Neutrophil (primary cell): ENCODE measurements at regions not wholly inside any gene's neighbourhood (a gene's known extent, or its start where the extent isn't known, plus 50 kb on each side); places are given as distances from the start of the nearest gene placed in this dataset.

Source experiments
- H3K27ac ChIP-seq: fragments of 200-600 bp; sonication (generic); 2 replicates; pipeline ENCODE4 v1.5.1; 2016; ENCODE audit warnings: mild to moderate bottlenecking, moderate library complexity
- H3K27me3 ChIP-seq: fragments of 200-600 bp; sonication (generic); 2 replicates; pipeline ENCODE4 v1.6.0; 2016; ENCODE audit warnings: mild to moderate bottlenecking
- H3K36me3 ChIP-seq: fragments of 200-600 bp; sonication (generic); 2 replicates; pipeline ENCODE4 v1.5.1; 2017
- H3K4me1 ChIP-seq, 2 experiments: fragments of 200-600 bp in 1 of 2; sonication (generic) in 1 of 2; 1 replicate in 1 of 2; 2 replicates in 1 of 2; pipeline versions ENCODE4 v1.5.1 to v1.6.1; 2013 to 2016; ENCODE audit warnings: low read depth in 1 of 2, low read length in 1 of 2, mild to moderate bottlenecking in 1 of 2, moderate library complexity in 1 of 2; ENCODE audit not compliant: control insufficient read depth in 1 of 2, insufficient read depth in 1 of 2
- H3K4me3 ChIP-seq, 2 experiments: fragments of 200-600 bp in 1 of 2; sonication (generic) in 1 of 2; 1 replicate in 1 of 2; 2 replicates in 1 of 2; pipeline ENCODE4 v1.5.1; 2013 to 2016; ENCODE audit warnings: low read depth in 1 of 2, low read length in 1 of 2, mild to moderate bottlenecking in 1 of 2, moderate library complexity in 1 of 2
- H3K9me3 ChIP-seq: fragments of 200-600 bp; sonication (generic); 2 replicates; pipeline ENCODE4 v1.5.1; 2016
- CTCF ChIP-seq: fragments of 200-600 bp; sonication (generic); IDR thresholded peaks from 2 replicates; pipeline ENCODE4 v1.5.1; 2016; ENCODE audit warnings: antibody characterized with exemption

GRCh38 chr13:89755729-89756492 is 1591.6 kb upstream of the MIR17HG start:
- no peak for TF ChIP-seq CTCF
- H3K4me1 ChIP-seq: no peaks in the 10 kb centered on the region
- no peaks in the 10 kb centered on the region for H3K27me3 ChIP-seq
- H3K4me3 ChIP-seq: no peak overlapping the region
- no peaks in the 10 kb centered on the region for H3K9me3 ChIP-seq
- H3K36me3 ChIP-seq: no peaks in the 10 kb centered on the region
- H3K27ac ChIP-seq: no peak overlapping the region

DNA sequence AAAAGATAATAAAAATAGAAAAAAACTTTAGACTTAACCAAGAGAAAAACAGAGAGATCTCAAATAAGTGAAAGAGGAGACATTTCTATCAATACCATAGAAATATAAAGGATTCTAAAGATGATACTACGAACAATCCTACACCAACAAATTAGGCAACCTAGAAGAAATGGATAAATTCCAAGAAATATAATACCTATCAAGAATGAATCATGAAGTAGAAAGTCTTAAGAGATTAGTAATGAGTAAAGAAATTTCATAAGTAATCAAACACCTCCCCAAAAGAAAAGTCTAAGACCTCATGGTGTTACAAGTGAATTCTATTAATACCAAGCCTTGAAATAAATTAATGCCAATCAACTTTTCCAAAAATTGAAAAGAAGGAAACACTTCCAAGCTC is 1584.5 kb upstream of the MIR17HG start:
- Histone ChIP-seq H3K27me3 (no peaks in the 10 kb centered on the region), H3K27ac (no peak overlapping the region), H3K4me1 (no peaks in the 10 kb centered on the region), H3K36me3 (no peaks in the 10 kb centered on the region), H3K9me3 (no peaks in the 10 kb centered on the region), H3K4me3 (no peak overlapping the region)
- no peak for TF ChIP-seq CTCF

DNA sequence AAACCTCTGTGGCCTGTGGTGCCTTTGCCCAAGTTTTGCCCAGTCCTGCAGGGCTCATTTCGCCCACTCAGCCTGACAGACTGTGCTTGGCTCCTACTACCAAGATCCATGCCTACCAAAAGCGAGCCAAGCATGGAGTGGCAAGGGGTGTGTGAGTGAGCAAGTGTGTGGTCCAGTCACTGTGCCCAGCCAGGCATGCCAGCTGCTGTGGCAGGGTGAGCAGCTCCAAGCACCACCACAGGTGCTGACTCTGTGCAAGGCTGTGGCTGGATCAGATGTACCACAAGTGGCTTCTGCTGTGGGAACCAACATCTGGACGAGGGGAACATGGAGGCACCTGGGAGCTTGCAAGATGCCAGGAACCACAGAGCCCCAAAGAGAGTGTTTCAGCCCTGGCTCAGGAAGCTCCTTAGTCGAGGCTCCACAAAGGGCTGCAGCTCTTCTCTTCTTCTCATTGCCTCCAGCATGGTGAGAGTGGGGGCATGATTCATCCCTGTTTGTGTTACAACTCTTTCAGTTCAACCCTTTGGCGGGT is 1564.2 kb upstream of the MIR17HG start:
- H3K27ac ChIP-seq: no peak overlapping the region
- no peaks in the 10 kb centered on the region for H3K27me3 ChIP-seq
- TF ChIP-seq CTCF: no peak
- peaks cover 4% of the 10 kb centered on the region for H3K9me3 ChIP-seq
- no peak overlapping the region for H3K4me3 ChIP-seq
- H3K4me1 ChIP-seq: no peaks in the 10 kb centered on the region
- no peaks in the 10 kb centered on the region for H3K36me3 ChIP-seq

- H3K4me1 ChIP-seq: no peaks in the 10 kb centered on the region
- no peak overlapping the region for H3K4me3 ChIP-seq
- H3K9me3 ChIP-seq: peaks cover 4% of the 10 kb centered on the region
- no peak for TF ChIP-seq CTCF
- H3K27ac ChIP-seq: no peak overlapping the region
- no peaks in the 10 kb centered on the region for H3K27me3 ChIP-seq
- no peaks in the 10 kb centered on the region for H3K36me3 ChIP-seq
Measured at GRCh38 chr13:89784161-89784809, 1563.2 kb upstream of the MIR17HG start.

- no peaks in the 10 kb centered on the region for H3K4me1 ChIP-seq
- TF ChIP-seq CTCF: no peak
Measured at GRCh38 chr13:89786531-89786930, 1561.0 kb upstream of the MIR17HG start.

More at GRCh38 chr13:89786531-89786930, 1561.0 kb upstream of the MIR17HG start:
- H3K36me3 ChIP-seq: no peaks in the 10 kb centered on the region
- no peak overlapping the region for H3K27ac ChIP-seq
- peaks cover 4% of the 10 kb centered on the region for H3K9me3 ChIP-seq
- H3K4me3 ChIP-seq: no peak overlapping the region
- H3K27me3 ChIP-seq: no peaks in the 10 kb centered on the region
